ENCODE measurements at regions not wholly inside any gene's neighbourhood (a gene's known extent, or its start where the extent isn't known, plus 50 kb on each side); places are given as distances from the start of the nearest gene placed in this dataset.

DNA sequence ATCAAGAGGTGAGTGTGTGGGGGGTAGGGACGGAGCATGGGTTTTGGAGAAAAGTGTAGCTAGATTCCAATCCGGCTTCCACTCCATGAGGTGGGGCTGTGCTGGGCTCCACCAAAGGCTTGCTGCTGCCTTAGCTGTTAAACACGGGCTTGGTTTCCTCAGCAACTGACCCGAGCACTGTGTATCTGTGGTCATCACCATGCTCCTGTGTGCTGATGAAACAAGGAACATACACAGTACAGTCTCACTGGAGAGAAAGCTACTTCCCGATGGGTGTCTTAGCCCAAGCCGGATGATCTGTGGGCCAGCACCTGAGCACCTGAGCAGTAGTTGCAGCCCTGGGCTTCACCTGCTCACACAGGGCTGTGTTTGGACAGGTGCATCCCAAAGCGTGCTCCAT, 52.9 kb upstream of the VRK1 start:
- Histone ChIP-seq H3K9ac (ENCODE audit: low read length) (no peak overlapping the region), H3K36me3 (ENCODE audit: control insufficient read depth, insufficient read depth, low read length) (no peaks in the 10 kb centered on the region), H3K27me3 (ENCODE audit: control insufficient read depth, insufficient read depth, low read length) (peaks cover 15% of the 10 kb centered on the region), H3K27ac (ENCODE audit: low read depth, low read length) (no peak overlapping the region), H3K4me1 (ENCODE audit: control insufficient read depth, insufficient read depth, low read length) (no peaks in the 10 kb centered on the region), H3K4me3 (ENCODE audit: low read length) (no peak overlapping the region)

GRCh38 chr14:96745500-96746051, 51.6 kb upstream of the VRK1 start:
- no peak overlapping the region for H3K9ac ChIP-seq (ENCODE audit: low read length)
- H3K27ac ChIP-seq (ENCODE audit: low read depth, low read length) = no peak overlapping the region
- H3K36me3 ChIP-seq (ENCODE audit: control insufficient read depth, insufficient read depth, low read length) = no peaks in the 10 kb centered on the region
- peaks cover 12% of the 10 kb centered on the region for H3K27me3 ChIP-seq (ENCODE audit: control insufficient read depth, insufficient read depth, low read length)
- H3K4me1 ChIP-seq (ENCODE audit: control insufficient read depth, insufficient read depth, low read length) = no peaks in the 10 kb centered on the region
- no peak overlapping the region for H3K4me3 ChIP-seq (ENCODE audit: low read length)

GRCh38 chr14:96746101-96746500, 51.1 kb upstream of the VRK1 start:
- no peak overlapping the region for H3K9ac ChIP-seq (ENCODE audit: low read length)
- H3K4me1 ChIP-seq (ENCODE audit: control insufficient read depth, insufficient read depth, low read length) = no peaks in the 10 kb centered on the region
- H3K36me3 ChIP-seq (ENCODE audit: control insufficient read depth, insufficient read depth, low read length) = no peaks in the 10 kb centered on the region
- no peak overlapping the region for H3K4me3 ChIP-seq (ENCODE audit: low read length)
- H3K27ac ChIP-seq (ENCODE audit: low read depth, low read length) = no peak overlapping the region
- peaks cover 11% of the 10 kb centered on the region for H3K27me3 ChIP-seq (ENCODE audit: control insufficient read depth, insufficient read depth, low read length)

- no peak overlapping the region for H3K9ac ChIP-seq (ENCODE audit: low read length)
- H3K4me3 ChIP-seq (ENCODE audit: low read length) = no peak overlapping the region
- H3K27me3 ChIP-seq (ENCODE audit: control insufficient read depth, insufficient read depth, low read length) = peaks cover 5% of the 10 kb centered on the region
- no peaks in the 10 kb centered on the region for H3K36me3 ChIP-seq (ENCODE audit: control insufficient read depth, insufficient read depth, low read length)
- no peaks in the 10 kb centered on the region for H3K4me1 ChIP-seq (ENCODE audit: control insufficient read depth, insufficient read depth, low read length)
- no peak overlapping the region for H3K27ac ChIP-seq (ENCODE audit: low read depth, low read length)
Observed at GRCh38 chr14:96747006-96747405, 50.2 kb upstream of the VRK1 start.
